Omental fat pad (tissue), 3 donors: ENCODE measurements at regions not wholly inside any gene's neighbourhood (a gene's known extent, or its start where the extent isn't known, plus 50 kb on each side); places are given as distances from the start of the nearest gene placed in this dataset.

Experiments
- ATAC-seq: fragments of 150-250 bp; one replicate; pipeline ENCODE4 v1.9.1; 2016; ENCODE audit warnings: mild to moderate bottlenecking, moderate library complexity; ENCODE audit not compliant: low FRiP score
- DNase-seq: peaks from one replicate; pipeline ENCODE4 v3.0.0-alpha.2; 2019; ENCODE audit warnings: low spot score
- TF ChIP-seq, protein P1 (sequence below), 3 donors: fragments of 450-650 bp; IDR thresholded peaks; one replicate each; pipeline ENCODE4 v1.5.1; 2016 to 2017; ENCODE audit warnings: antibody characterized with exemption in 3 of 3, mild to moderate bottlenecking in 3 of 3, moderate library complexity in 2 of 3

DNA sequence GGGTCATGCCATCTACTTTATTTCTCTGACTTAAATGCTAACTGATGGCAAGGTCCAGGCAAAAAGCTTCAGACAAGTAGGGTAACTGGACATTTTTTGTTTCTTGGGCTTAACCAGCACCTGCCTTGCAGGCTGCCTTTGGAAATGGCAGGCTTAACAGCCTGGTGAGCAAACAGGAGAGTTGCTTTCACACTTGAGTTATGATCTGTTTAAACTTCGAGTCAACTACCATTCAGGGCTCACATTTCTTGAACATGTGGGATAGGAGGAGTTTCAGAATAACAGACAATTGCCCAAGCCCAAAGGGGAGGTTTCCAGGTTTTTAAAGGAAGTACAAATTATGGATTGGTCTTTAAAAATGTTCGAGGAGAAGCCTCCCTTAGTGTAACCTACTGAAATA is 724.6 kb upstream of the SORCS1 start:
- TF ChIP-seq, protein P1, sequence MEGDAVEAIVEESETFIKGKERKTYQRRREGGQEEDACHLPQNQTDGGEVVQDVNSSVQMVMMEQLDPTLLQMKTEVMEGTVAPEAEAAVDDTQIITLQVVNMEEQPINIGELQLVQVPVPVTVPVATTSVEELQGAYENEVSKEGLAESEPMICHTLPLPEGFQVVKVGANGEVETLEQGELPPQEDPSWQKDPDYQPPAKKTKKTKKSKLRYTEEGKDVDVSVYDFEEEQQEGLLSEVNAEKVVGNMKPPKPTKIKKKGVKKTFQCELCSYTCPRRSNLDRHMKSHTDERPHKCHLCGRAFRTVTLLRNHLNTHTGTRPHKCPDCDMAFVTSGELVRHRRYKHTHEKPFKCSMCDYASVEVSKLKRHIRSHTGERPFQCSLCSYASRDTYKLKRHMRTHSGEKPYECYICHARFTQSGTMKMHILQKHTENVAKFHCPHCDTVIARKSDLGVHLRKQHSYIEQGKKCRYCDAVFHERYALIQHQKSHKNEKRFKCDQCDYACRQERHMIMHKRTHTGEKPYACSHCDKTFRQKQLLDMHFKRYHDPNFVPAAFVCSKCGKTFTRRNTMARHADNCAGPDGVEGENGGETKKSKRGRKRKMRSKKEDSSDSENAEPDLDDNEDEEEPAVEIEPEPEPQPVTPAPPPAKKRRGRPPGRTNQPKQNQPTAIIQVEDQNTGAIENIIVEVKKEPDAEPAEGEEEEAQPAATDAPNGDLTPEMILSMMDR (IDR thresholded peaks at IDR 0.05) = no peak
- no peak for DNase-seq
- ATAC-seq = no peak

DNA sequence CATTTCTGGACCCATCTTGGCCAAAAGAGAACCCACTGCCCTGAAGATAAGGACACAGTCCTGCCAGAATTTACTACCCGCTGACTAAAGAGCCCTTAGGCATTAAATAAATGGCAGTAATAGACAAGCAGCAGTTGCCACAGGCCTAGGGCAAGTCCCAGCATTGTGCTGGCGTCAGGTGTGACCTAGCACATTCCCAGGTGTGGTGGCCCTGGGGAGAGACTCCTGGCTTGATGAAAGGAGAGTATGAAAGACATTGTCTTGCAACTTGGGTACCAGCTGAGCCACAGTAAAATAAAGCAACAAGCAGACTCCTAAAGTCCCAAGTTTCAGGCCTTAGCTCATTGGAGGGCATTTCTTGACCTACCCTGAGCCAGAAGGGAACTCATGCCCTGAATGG is 715.7 kb upstream of the SORCS1 start:
- no peak for ATAC-seq
- TF ChIP-seq, protein P1 (IDR thresholded peaks at IDR 0.05) = no peak
- DNase-seq = no peak

DNA sequence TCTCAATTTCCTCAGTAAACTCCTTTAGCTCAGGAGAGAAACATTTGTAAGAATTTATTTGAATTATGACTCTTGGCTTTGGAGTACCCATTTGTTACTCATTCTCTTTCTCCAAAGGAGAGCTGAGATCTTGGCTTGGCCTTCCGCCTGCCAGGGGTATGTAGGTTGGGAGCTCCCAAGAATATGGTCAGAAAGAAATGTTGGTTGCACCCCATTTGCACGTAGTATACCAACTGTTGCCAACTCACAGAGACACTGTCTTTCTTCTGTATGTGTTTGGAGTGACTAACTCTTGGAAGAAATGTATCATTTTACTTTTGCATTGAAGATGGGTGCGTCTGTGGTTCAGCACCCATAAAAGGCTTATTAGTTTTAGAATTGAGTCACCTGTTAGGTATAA is 708.5 kb upstream of the SORCS1 start:
- TF ChIP-seq, protein P1 (IDR thresholded peaks at IDR 0.05) = no peak
- ATAC-seq = no peak

DNA sequence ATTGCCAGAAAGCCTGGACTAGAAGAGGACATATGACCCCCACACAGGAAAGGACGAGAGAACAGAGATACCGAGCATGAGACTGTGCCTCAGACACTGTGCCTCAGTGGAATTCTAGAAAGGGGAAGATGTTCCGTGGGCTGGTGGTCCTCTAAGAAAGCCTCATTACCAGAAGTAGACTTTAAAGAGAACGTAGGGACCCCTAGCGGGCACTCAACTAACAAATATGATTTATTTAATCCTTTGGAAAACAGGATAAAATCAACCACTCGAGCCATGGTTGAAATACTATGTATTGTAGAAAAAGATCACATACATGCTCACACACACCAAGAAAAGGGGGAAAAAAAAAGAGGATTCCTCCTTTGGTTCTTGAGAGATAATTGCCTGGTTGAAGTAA is 701.2 kb upstream of the SORCS1 start:
- ATAC-seq (no peak), DNase-seq (no peak)
- TF ChIP-seq, protein P1 (IDR thresholded peaks at IDR 0.05) = no peak

More for the DNA sequence above, 708.5 kb upstream of the SORCS1 start:
- no peak for DNase-seq

DNA sequence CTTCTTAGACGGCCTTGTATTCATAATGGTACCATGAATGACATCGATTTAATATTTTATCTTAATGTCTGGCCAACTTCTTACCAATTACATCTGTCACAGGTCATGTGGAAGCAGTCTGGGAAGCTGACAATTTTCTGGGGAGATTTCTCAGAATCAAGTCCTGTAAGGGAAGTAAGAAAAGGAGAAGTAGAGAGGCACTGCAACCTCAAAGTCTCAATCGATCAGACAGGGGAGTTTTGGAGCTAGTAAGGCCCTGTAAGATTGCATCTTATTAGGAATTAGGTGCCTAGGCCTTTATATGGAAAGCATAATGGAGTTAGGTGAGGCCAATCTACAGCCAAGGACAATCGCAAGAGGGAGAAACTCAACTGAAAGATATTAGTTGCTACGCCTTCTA is 694.6 kb upstream of the SORCS1 start:
- TF ChIP-seq, protein P1 (IDR thresholded peaks at IDR 0.05) = no peak
- DNase-seq (no peak), ATAC-seq (no peak)

DNA sequence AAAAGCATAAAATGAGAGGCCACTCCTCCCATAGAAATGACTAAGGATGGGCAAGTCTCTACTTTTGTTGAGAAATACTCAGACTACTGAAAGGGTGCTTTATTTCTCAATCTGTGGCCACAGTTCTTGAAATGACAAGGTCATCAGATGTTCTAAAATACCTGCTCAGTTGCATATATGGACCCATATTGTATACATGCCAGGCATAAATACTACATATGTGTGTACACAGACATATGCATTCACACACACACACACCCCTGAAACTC is 691.5 kb upstream of the SORCS1 start:
- ATAC-seq = no peak
- no peak for DNase-seq
- TF ChIP-seq, protein P1 (IDR thresholded peaks at IDR 0.05) = no peak

DNA sequence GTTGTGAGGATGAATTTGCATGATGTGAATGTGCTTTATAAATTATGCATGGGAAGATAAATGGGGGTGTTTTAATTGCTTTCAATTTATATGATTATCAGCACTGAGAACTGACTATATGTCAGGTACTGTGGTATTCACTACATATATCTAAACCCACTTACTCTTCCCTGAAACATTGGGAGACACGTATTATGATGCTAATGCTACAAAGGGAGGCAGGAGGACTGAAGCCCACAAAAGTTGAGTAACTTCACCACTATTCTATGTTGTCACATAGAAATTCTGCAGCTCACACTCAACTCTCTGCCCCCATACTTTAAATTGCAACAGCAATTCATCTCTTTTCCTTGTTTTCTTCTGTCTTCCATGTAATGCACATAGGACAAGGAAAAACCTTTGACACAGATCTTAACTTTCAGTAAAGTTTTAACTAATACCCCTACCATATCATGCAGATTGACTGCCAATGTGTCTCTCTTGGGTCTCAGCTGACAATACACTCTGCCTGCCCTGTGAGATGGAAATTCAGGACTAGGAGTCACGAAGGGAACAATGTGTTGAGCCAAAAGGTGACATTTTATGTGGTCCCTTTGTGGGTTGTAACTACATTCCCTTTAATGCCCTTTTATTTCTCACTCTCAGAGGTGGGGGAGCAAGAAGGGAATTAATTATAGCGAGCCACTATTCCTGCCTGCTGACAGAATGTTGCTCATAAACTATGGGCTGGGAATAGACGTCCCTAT is 691.0 kb upstream of the SORCS1 start:
- ATAC-seq = no peak
- no peak for DNase-seq
- TF ChIP-seq, protein P1 (IDR thresholded peaks at IDR 0.05) = no peak
